Smooth muscle cell (in vitro differentiated cells): ENCODE measurements at regions not wholly inside any gene's neighbourhood (a gene's known extent, or its start where the extent isn't known, plus 50 kb on each side); places are given as distances from the start of the nearest gene placed in this dataset.

Experiments
- DNase-seq: peaks from one replicate; lab custom pipeline; 2025; ENCODE audit not compliant: unreplicated experiment; lab: John Stamatoyannopoulos, UW
- H2AFZ ChIP-seq: fragments of 200-600 bp; sonication (generic); 2 replicates; pipeline ENCODE4 v1.6.0; 2016; ENCODE audit warnings: antibody characterized with exemption, low read depth, mild to moderate bottlenecking
- H3F3A ChIP-seq: fragments of 200-600 bp; sonication (generic); 2 replicates; pipeline ENCODE4 v1.6.0; 2017; ENCODE audit warnings: antibody characterized with exemption, low read depth
- H3K27ac ChIP-seq: fragments of 200-600 bp; sonication (generic); 2 replicates; pipeline ENCODE4 v1.5.1; 2016; ENCODE audit warnings: low read depth, mild to moderate bottlenecking
- H3K27me3 ChIP-seq: fragments of 200-600 bp; sonication (generic); 2 replicates; pipeline ENCODE4 v1.6.1; 2016; ENCODE audit warnings: low read depth, mild to moderate bottlenecking
- H3K36me3 ChIP-seq: fragments of 200-600 bp; sonication (generic); 2 replicates; pipeline ENCODE4 v1.5.1; 2016; ENCODE audit warnings: low read depth
- H3K4me1 ChIP-seq: fragments of 200-600 bp; sonication (generic); 2 replicates; pipeline ENCODE4 v1.5.1; 2016; ENCODE audit warnings: low read depth
- H3K4me2 ChIP-seq: fragments of 200-600 bp; sonication (generic); 2 replicates; pipeline ENCODE4 v1.6.0; 2016; ENCODE audit warnings: mild to moderate bottlenecking
- H3K4me3 ChIP-seq: fragments of 200-600 bp; sonication (generic); 2 replicates; pipeline ENCODE4 v1.5.1; 2016; ENCODE audit warnings: mild to moderate bottlenecking
- H3K79me2 ChIP-seq: fragments of 200-600 bp; sonication (generic); 2 replicates; pipeline ENCODE4 v1.6.0; 2016; ENCODE audit warnings: low read depth, mild to moderate bottlenecking
- H3K9ac ChIP-seq: fragments of 200-600 bp; sonication (generic); 2 replicates; pipeline ENCODE4 v1.6.0; 2016; ENCODE audit warnings: low read depth
- H3K9me3 ChIP-seq: fragments of 200-600 bp; sonication (generic); replicated peaks from 2 replicates; pipeline ENCODE4 v1.5.1; 2016; ENCODE audit warnings: low read depth
- H4K20me1 ChIP-seq: fragments of 200-600 bp; sonication (generic); 2 replicates; pipeline ENCODE4 v1.6.0; 2016; ENCODE audit warnings: low read depth
- WGBS: methylation state at CpG from one replicate; pipeline ENCODE4 v1.1.7; 2016; ENCODE audit warnings: low lambda C conversion rate; 5-methylcytosine and 5-hydroxymethylcytosine counted together
- TF ChIP-seq, protein P1 (sequence below): fragments of 200-600 bp; sonication (generic); IDR thresholded peaks from 2 replicates; pipeline ENCODE4 v1.5.1; 2017; ENCODE audit warnings: borderline replicate concordance, mild to moderate bottlenecking, antibody characterized with exemption; ENCODE audit not compliant: insufficient read depth, poor library complexity, severe bottlenecking

DNA sequence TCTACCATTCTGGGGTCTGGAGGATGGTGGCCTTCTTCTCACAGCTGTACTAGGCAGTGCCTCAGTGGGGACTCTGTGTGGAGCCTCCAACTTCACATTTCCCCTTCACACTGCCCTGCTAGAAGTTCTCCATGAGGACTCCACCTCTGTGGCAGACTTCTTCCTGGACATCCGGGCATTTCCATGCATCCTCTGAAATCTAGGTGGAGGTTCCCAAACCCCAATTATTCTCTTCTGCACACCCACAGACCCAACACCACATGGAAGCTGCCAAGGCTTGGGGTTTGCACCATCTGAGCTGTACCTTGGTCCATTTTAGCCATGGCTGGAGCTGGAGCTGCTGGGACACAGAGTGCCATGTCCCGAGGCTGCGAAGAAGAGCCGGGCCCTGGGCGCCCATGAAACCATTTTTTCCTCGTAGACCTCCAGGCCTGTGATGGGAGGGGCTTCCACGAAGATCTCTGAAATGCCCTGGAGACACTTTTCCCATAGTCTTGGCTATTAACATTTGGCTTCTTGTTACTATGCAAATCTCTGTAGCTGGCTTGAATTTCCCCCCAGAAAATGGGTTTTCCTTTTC lies 170.5 kb downstream of the FOXD2 start:
- 95% methylated on average over 7 of the region's 7 CpGs for WGBS
- H2AFZ ChIP-seq: no peak overlapping the region

DNA sequence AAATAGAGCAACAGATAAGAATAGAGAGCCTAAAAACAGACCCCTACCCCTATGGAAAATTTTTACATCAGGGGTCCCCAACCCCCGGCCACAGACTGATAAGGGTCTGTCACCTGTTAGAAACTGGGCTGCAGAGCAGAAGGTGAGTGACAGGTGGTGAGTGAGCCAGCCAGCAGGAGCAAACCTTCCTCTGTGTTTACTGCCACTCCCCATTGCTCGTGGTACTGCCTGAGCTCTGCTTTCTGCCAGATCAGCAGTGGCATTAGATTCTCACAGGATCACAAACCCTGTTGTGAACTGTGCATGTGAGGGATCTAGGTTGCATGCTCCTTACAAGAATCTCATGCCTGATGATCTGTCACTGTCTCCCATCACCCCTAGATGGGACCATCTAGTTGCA lies 174.1 kb downstream of the FOXD2 start:
- TF ChIP-seq, protein P1, sequence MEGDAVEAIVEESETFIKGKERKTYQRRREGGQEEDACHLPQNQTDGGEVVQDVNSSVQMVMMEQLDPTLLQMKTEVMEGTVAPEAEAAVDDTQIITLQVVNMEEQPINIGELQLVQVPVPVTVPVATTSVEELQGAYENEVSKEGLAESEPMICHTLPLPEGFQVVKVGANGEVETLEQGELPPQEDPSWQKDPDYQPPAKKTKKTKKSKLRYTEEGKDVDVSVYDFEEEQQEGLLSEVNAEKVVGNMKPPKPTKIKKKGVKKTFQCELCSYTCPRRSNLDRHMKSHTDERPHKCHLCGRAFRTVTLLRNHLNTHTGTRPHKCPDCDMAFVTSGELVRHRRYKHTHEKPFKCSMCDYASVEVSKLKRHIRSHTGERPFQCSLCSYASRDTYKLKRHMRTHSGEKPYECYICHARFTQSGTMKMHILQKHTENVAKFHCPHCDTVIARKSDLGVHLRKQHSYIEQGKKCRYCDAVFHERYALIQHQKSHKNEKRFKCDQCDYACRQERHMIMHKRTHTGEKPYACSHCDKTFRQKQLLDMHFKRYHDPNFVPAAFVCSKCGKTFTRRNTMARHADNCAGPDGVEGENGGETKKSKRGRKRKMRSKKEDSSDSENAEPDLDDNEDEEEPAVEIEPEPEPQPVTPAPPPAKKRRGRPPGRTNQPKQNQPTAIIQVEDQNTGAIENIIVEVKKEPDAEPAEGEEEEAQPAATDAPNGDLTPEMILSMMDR: no peak
- WGBS: 69% methylated on average over 2 of the region's 2 CpGs

More for the DNA sequence above, 170.5 kb downstream of the FOXD2 start:
- Histone ChIP-seq H3K27ac (no peak overlapping the region), H3K9ac (no peak overlapping the region), H3F3A (no peaks in the 10 kb centered on the region), H3K9me3 (no peaks in the 10 kb centered on the region), H3K4me1 (no peaks in the 10 kb centered on the region), H3K36me3 (no peaks in the 10 kb centered on the region), H3K27me3 (peaks cover 18% of the 10 kb centered on the region), H3K79me2 (no peaks in the 10 kb centered on the region), H4K20me1 (no peaks in the 10 kb centered on the region), H3K4me2 (no peak overlapping the region), H3K4me3 (no peak overlapping the region)
- TF ChIP-seq, protein P1: no peak
- DNase-seq: no peak

GRCh38 chr1:47612819-47613218 lies 175.0 kb downstream of the FOXD2 start:
- Histone ChIP-seq H3K4me3 (no peak overlapping the region), H3F3A (no peaks in the 10 kb centered on the region), H3K4me2 (no peak overlapping the region), H3K79me2 (no peaks in the 10 kb centered on the region), H3K4me1 (no peaks in the 10 kb centered on the region), H3K36me3 (no peaks in the 10 kb centered on the region), H3K27me3 (peaks cover 24% of the 10 kb centered on the region), H3K9me3 (no peaks in the 10 kb centered on the region), H3K9ac (no peak overlapping the region), H4K20me1 (no peaks in the 10 kb centered on the region), H3K27ac (no peak overlapping the region), H2AFZ (no peak overlapping the region)
- WGBS: 97% methylated on average over 1 of the region's 1 CpG
- TF ChIP-seq, protein P1: no peak
- no peak for DNase-seq

More for the DNA sequence above, 174.1 kb downstream of the FOXD2 start:
- H3K9me3 ChIP-seq: no peaks in the 10 kb centered on the region
- H3K36me3 ChIP-seq: no peaks in the 10 kb centered on the region
- no peaks in the 10 kb centered on the region for H3K79me2 ChIP-seq
- H3F3A ChIP-seq: no peaks in the 10 kb centered on the region
- H3K9ac ChIP-seq: no peak overlapping the region
- H3K4me3 ChIP-seq: no peak overlapping the region
- H2AFZ ChIP-seq: no peak overlapping the region
- H3K27ac ChIP-seq: no peak overlapping the region
- no peak for DNase-seq
- H3K27me3 ChIP-seq: peaks cover 24% of the 10 kb centered on the region
- no peaks in the 10 kb centered on the region for H3K4me1 ChIP-seq
- no peaks in the 10 kb centered on the region for H4K20me1 ChIP-seq
- H3K4me2 ChIP-seq: no peak overlapping the region

DNA sequence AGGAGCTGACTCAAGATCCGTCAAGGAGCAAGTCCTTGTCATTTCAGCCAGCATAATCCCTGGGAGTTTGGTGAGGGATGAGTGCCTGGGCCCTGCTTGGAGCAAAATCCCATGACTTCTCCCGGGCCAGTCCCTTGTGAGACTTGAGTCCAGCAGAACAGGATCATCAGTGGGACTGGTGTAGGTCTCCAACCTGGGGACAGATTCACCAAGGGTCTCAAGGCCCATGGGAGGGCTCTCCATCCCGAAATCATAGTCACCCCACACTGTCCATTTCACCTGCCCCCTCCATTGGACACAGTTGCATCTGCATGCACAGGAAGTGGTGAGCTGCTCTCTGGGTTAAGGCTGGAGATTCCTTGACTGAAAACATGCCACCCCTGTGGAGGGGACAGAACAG lies 178.2 kb downstream of the FOXD2 start:
- Histone ChIP-seq H2AFZ (no peak overlapping the region), H3K4me3 (no peak overlapping the region), H3K4me2 (no peak overlapping the region), H3K9ac (no peak overlapping the region), H3K4me1 (no peaks in the 10 kb centered on the region), H3K27ac (no peak overlapping the region), H4K20me1 (no peaks in the 10 kb centered on the region), H3K36me3 (no peaks in the 10 kb centered on the region), H3K27me3 (peaks cover 19% of the 10 kb centered on the region), H3K79me2 (no peaks in the 10 kb centered on the region), H3F3A (no peaks in the 10 kb centered on the region), H3K9me3 (no peaks in the 10 kb centered on the region)
- TF ChIP-seq, protein P1: no peak
- 86% methylated on average over 3 of the region's 3 CpGs for WGBS
- DNase-seq: no peak
